ENCODE measurements at regions not wholly inside any gene's neighbourhood (a gene's known extent, or its start where the extent isn't known, plus 50 kb on each side); places are given as distances from the start of the nearest gene placed in this dataset.
"Not testable (repeated sequence)": the region's sequence is repeated elsewhere in the genome, so short reads cannot be mapped to it uniquely, and the experiment has no call there.

DNA sequence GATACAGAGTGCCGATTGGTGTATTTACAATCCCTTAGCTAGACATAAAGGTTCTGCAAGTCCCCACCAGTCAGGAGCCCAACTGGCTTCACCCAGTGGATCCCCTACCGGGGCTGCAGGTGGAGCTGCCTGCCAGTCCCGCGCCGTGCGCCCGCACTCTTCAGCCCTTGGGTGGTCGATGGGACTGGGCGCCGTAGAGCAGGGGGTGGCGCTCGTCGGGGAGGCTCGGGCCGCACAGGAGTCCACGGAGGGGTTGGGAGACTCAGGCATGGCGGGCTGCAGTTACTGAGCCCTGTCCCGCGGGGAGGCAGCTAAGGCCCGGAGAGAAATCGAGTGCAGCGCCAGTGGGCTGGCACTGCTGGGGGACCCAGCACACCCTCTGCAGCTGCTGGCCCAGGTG lies 67.4 kb downstream of the FOXF2 start:
- TF ChIP-seq CTCF, POLR2A, POLR2AphosphoS5, EP300 (IDR thresholded peaks at IDR 0.05): not testable (repeated sequence)

Measured in upper lobe of left lung (tissue), 4 donors.